ENCODE measurements at regions not wholly inside any gene's neighbourhood (a gene's known extent, or its start where the extent isn't known, plus 50 kb on each side); places are given as distances from the start of the nearest gene placed in this dataset.

- no peak for TF ChIP-seq CTCF (IDR thresholded peaks at IDR 0.05)
Observed at GRCh38 chr9:21626493-21626892, 144.4 kb upstream of the IFNE start.

- TF ChIP-seq CTCF (IDR thresholded peaks at IDR 0.05), result no peak
Observed at GRCh38 chr9:21634951-21635350, 152.8 kb upstream of the IFNE start.

- no peak for TF ChIP-seq CTCF (IDR thresholded peaks at IDR 0.05)
Observed at GRCh38 chr9:21638104-21638503, 156.0 kb upstream of the IFNE start.

GRCh38 chr9:21653091-21653490 lies 149.3 kb upstream of the MTAP start:
- no peak for TF ChIP-seq CTCF (IDR thresholded peaks at IDR 0.05)

- TF ChIP-seq CTCF (IDR thresholded peaks at IDR 0.05), result no peak
Observed at GRCh38 chr9:21653589-21653988, 148.8 kb upstream of the MTAP start.

GRCh38 chr9:21656776-21657674 lies 145.4 kb upstream of the MTAP start:
- no peak for TF ChIP-seq CTCF (IDR thresholded peaks at IDR 0.05)

- TF ChIP-seq CTCF (IDR thresholded peaks at IDR 0.05), result no peak
Observed at GRCh38 chr9:21657966-21658667, 144.3 kb upstream of the MTAP start.

Measured in LNCAP (cell line).